ENCODE measurements at regions not wholly inside any gene's neighbourhood (a gene's known extent, or its start where the extent isn't known, plus 50 kb on each side); places are given as distances from the start of the nearest gene placed in this dataset.

GRCh38 chr9:38194870-38195269, 125.8 kb upstream of the SHB start:
- DNase-seq (ENCODE audit: low read depth, low spot score): no peak
- peaks cover 61% of the 10 kb centered on the region for H3K27me3 ChIP-seq (ENCODE audit: insufficient read depth, insufficient read length)
- peaks cover 6% of the 10 kb centered on the region for H3K4me1 ChIP-seq (ENCODE audit: insufficient read depth, insufficient read length)
- TF ChIP-seq SUZ12 (IDR thresholded peaks at IDR 0.05; ENCODE audit: extremely low read depth, insufficient read depth, insufficient read length): no peak
- no peaks in the 10 kb centered on the region for H3K36me3 ChIP-seq (ENCODE audit: insufficient read depth, insufficient read length, low read length)
- no peak overlapping the region for H3K9ac ChIP-seq (ENCODE audit: insufficient read length, low read depth)
- no peaks in the 10 kb centered on the region for H3K9me3 ChIP-seq (ENCODE audit: insufficient read depth, low read length)
- H3K4me3 ChIP-seq (ENCODE audit: insufficient read length, low read depth): no peak overlapping the region

GRCh38 chr9:38192731-38193265, 123.8 kb upstream of the SHB start:
- Histone ChIP-seq H3K9ac (ENCODE audit: insufficient read length, low read depth) (no peak overlapping the region), H3K36me3 (ENCODE audit: insufficient read depth, insufficient read length, low read length) (no peaks in the 10 kb centered on the region), H3K4me3 (ENCODE audit: insufficient read length, low read depth) (no peak overlapping the region), H3K9me3 (ENCODE audit: insufficient read depth, low read length) (no peaks in the 10 kb centered on the region), H3K4me1 (ENCODE audit: insufficient read depth, insufficient read length) (peaks cover 6% of the 10 kb centered on the region), H3K27me3 (ENCODE audit: insufficient read depth, insufficient read length) (peaks cover 44% of the 10 kb centered on the region)
- TF ChIP-seq YY1 (IDR thresholded peaks at IDR 0.05; ENCODE audit: insufficient read depth, insufficient read length) (no peak), SUZ12 (IDR thresholded peaks at IDR 0.05; ENCODE audit: extremely low read depth, insufficient read depth, insufficient read length) (no peak), ZNF274 (IDR thresholded peaks at IDR 0.05; ENCODE audit: low read depth, low read length) (no peak)
- DNase-seq (ENCODE audit: low read depth, low spot score): no peak

GRCh38 chr9:38186404-38187115, 117.5 kb upstream of the SHB start:
- H3K9ac ChIP-seq (ENCODE audit: insufficient read length, low read depth): no peak overlapping the region
- no peak overlapping the region for H3K4me3 ChIP-seq (ENCODE audit: insufficient read length, low read depth)
- peaks cover 8% of the 10 kb centered on the region for H3K27me3 ChIP-seq (ENCODE audit: insufficient read depth, insufficient read length)
- TF ChIP-seq ZNF274 (IDR thresholded peaks at IDR 0.05; ENCODE audit: low read depth, low read length): no peak
- no peak for TF ChIP-seq YY1 (IDR thresholded peaks at IDR 0.05; ENCODE audit: insufficient read depth, insufficient read length)
- H3K9me3 ChIP-seq (ENCODE audit: insufficient read depth, low read length): no peaks in the 10 kb centered on the region
- no peak for DNase-seq (ENCODE audit: low read depth, low spot score)
- no peaks in the 10 kb centered on the region for H3K4me1 ChIP-seq (ENCODE audit: insufficient read depth, insufficient read length)
- H3K36me3 ChIP-seq (ENCODE audit: insufficient read depth, insufficient read length, low read length): no peaks in the 10 kb centered on the region

GRCh38 chr9:38185647-38186403, 116.8 kb upstream of the SHB start:
- peaks cover 8% of the 10 kb centered on the region for H3K27me3 ChIP-seq (ENCODE audit: insufficient read depth, insufficient read length)
- no peak overlapping the region for H3K9ac ChIP-seq (ENCODE audit: insufficient read length, low read depth)
- H3K36me3 ChIP-seq (ENCODE audit: insufficient read depth, insufficient read length, low read length): no peaks in the 10 kb centered on the region
- no peaks in the 10 kb centered on the region for H3K4me1 ChIP-seq (ENCODE audit: insufficient read depth, insufficient read length)
- no peak for DNase-seq (ENCODE audit: low read depth, low spot score)
- no peak for TF ChIP-seq ZNF274 (IDR thresholded peaks at IDR 0.05; ENCODE audit: low read depth, low read length)
- TF ChIP-seq SUZ12 (IDR thresholded peaks at IDR 0.05; ENCODE audit: extremely low read depth, insufficient read depth, insufficient read length): no peak
- no peak for TF ChIP-seq YY1 (IDR thresholded peaks at IDR 0.05; ENCODE audit: insufficient read depth, insufficient read length)
- no peaks in the 10 kb centered on the region for H3K9me3 ChIP-seq (ENCODE audit: insufficient read depth, low read length)
- no peak overlapping the region for H3K4me3 ChIP-seq (ENCODE audit: insufficient read length, low read depth)

- DNase-seq (ENCODE audit: low read depth, low spot score): no peak
- Histone ChIP-seq H3K4me1 (ENCODE audit: insufficient read depth, insufficient read length) (no peaks in the 10 kb centered on the region), H3K9me3 (ENCODE audit: insufficient read depth, low read length) (no peaks in the 10 kb centered on the region), H3K36me3 (ENCODE audit: insufficient read depth, insufficient read length, low read length) (no peaks in the 10 kb centered on the region), H3K4me3 (ENCODE audit: insufficient read length, low read depth) (no peak overlapping the region), H3K9ac (ENCODE audit: insufficient read length, low read depth) (no peak overlapping the region), H3K27me3 (ENCODE audit: insufficient read depth, insufficient read length) (peaks cover 18% of the 10 kb centered on the region)
- no peak for TF ChIP-seq SUZ12 (IDR thresholded peaks at IDR 0.05; ENCODE audit: extremely low read depth, insufficient read depth, insufficient read length)
- no peak for TF ChIP-seq YY1 (IDR thresholded peaks at IDR 0.05; ENCODE audit: insufficient read depth, insufficient read length)
- no peak for TF ChIP-seq ZNF274 (IDR thresholded peaks at IDR 0.05; ENCODE audit: low read depth, low read length)
These were observed 115.1 kb upstream of the SHB start for GRCh38 chr9:38183994-38184568.

GRCh38 chr9:38182321-38182720, 113.3 kb upstream of the SHB start:
- Histone ChIP-seq H3K9ac (ENCODE audit: insufficient read length, low read depth) (no peak overlapping the region), H3K9me3 (ENCODE audit: insufficient read depth, low read length) (no peaks in the 10 kb centered on the region), H3K36me3 (ENCODE audit: insufficient read depth, insufficient read length, low read length) (no peaks in the 10 kb centered on the region), H3K4me1 (ENCODE audit: insufficient read depth, insufficient read length) (no peaks in the 10 kb centered on the region), H3K27me3 (ENCODE audit: insufficient read depth, insufficient read length) (peaks cover 18% of the 10 kb centered on the region), H3K4me3 (ENCODE audit: insufficient read length, low read depth) (no peak overlapping the region)
- TF ChIP-seq YY1 (IDR thresholded peaks at IDR 0.05; ENCODE audit: insufficient read depth, insufficient read length) (no peak), ZNF274 (IDR thresholded peaks at IDR 0.05; ENCODE audit: low read depth, low read length) (no peak), SUZ12 (IDR thresholded peaks at IDR 0.05; ENCODE audit: extremely low read depth, insufficient read depth, insufficient read length) (no peak)
- DNase-seq (ENCODE audit: low read depth, low spot score): no peak

- Histone ChIP-seq H3K9me3 (ENCODE audit: insufficient read depth, low read length) (no peaks in the 10 kb centered on the region), H3K9ac (ENCODE audit: insufficient read length, low read depth) (no peak overlapping the region), H3K4me1 (ENCODE audit: insufficient read depth, insufficient read length) (no peaks in the 10 kb centered on the region), H3K4me3 (ENCODE audit: insufficient read length, low read depth) (no peak overlapping the region), H3K27me3 (ENCODE audit: insufficient read depth, insufficient read length) (peaks cover 18% of the 10 kb centered on the region), H3K36me3 (ENCODE audit: insufficient read depth, insufficient read length, low read length) (no peaks in the 10 kb centered on the region)
- no peak for TF ChIP-seq ZNF274 (IDR thresholded peaks at IDR 0.05; ENCODE audit: low read depth, low read length)
- TF ChIP-seq SUZ12 (IDR thresholded peaks at IDR 0.05; ENCODE audit: extremely low read depth, insufficient read depth, insufficient read length): no peak
- TF ChIP-seq YY1 (IDR thresholded peaks at IDR 0.05; ENCODE audit: insufficient read depth, insufficient read length): no peak
- no peak for DNase-seq (ENCODE audit: low read depth, low spot score)
These were observed 112.8 kb upstream of the SHB start for GRCh38 chr9:38181866-38182265.
